ENCODE measurements at regions not wholly inside any gene's neighbourhood (a gene's known extent, or its start where the extent isn't known, plus 50 kb on each side); places are given as distances from the start of the nearest gene placed in this dataset.
"Not testable (repeated sequence)": the region's sequence is repeated elsewhere in the genome, so short reads cannot be mapped to it uniquely, and the experiment has no call there.

DNA sequence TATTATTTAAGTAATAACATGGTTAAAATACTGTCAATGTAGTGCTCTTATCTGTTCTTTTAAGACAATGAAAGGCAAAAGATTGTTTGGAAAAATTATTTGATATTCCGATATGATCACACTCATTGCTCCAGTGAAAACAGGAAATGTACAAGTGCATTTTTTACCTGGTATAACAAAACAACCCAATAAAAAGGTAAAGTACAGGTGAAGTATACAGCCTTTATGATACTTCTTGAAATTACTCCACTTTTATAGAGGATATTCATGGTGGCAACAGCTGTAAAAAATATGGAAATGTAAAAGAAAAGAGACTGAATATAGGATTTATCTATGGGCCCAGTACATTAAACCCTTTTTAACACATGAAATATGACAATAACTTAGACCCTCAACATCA lies 298.6 kb upstream of the HNRNPA3 start:
- ChIA-PET CTCF (no interaction called here), POLR2A (no interaction called here)
- Histone ChIP-seq H3K4me3 (ENCODE audit: low read depth, low read length) (no peak overlapping the region), H3K36me3 (ENCODE audit: control insufficient read depth, insufficient read depth, low read length) (no peaks in the 10 kb centered on the region), H3K27me3 (ENCODE audit: control insufficient read depth, insufficient read depth, low read length) (no peaks in the 10 kb centered on the region)
- TF ChIP-seq, protein P1, sequence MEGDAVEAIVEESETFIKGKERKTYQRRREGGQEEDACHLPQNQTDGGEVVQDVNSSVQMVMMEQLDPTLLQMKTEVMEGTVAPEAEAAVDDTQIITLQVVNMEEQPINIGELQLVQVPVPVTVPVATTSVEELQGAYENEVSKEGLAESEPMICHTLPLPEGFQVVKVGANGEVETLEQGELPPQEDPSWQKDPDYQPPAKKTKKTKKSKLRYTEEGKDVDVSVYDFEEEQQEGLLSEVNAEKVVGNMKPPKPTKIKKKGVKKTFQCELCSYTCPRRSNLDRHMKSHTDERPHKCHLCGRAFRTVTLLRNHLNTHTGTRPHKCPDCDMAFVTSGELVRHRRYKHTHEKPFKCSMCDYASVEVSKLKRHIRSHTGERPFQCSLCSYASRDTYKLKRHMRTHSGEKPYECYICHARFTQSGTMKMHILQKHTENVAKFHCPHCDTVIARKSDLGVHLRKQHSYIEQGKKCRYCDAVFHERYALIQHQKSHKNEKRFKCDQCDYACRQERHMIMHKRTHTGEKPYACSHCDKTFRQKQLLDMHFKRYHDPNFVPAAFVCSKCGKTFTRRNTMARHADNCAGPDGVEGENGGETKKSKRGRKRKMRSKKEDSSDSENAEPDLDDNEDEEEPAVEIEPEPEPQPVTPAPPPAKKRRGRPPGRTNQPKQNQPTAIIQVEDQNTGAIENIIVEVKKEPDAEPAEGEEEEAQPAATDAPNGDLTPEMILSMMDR (IDR thresholded peaks at IDR 0.05; ENCODE audit: insufficient read depth, low read depth, low read length) = no peak
- DNase-seq (ENCODE audit: low read depth) = no peak

DNA sequence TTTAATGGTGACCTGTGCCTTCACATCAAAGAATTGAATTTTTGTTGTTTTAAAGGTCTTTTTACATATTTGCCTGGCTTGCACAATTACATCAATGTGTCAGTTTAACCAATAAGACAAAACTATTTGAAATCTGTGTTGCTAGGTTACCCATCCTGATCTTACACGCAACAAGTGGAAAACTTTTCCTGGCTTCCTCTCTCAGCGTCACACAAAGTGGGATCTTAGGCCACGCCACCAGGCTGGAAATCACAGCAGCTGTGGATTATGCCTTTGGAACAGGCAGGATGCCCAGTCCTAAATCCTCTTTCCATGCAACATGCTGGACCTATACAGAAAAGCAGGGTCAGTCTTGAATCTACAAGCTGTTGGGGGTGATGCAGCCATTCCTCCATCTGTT lies 298.2 kb upstream of the HNRNPA3 start:
- POLR2A ChIA-PET = no interaction called here
- TF ChIP-seq, protein P1 (IDR thresholded peaks at IDR 0.05; ENCODE audit: insufficient read depth, low read depth, low read length) = no peak
- no peaks in the 10 kb centered on the region for H3K36me3 ChIP-seq (ENCODE audit: control insufficient read depth, insufficient read depth, low read length)
- H3K4me3 ChIP-seq (ENCODE audit: low read depth, low read length) = no peak overlapping the region
- CTCF ChIA-PET = no interaction called here
- H3K27me3 ChIP-seq (ENCODE audit: control insufficient read depth, insufficient read depth, low read length) = no peaks in the 10 kb centered on the region
- no peak for DNase-seq (ENCODE audit: low read depth)

DNA sequence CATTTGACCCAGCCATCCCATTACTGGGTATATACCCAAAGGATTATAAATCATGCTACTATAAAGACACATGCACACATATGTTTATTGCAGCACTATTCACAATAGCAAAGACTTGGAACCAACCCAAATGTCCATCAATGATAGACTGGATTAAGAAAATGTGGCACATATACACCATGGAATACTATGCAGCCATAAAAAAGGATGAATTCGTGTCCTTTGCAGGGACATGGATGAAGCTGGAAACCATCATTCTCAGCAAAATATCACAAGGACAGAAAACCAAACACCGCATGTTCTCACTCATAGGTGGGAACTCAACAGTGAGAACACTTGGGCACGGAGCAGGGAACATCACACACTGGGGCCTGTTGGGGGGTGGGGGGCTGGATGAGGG lies 290.0 kb upstream of the HNRNPA3 start:
- POLR2A ChIA-PET; CTCF ChIA-PET; H3K27me3 ChIP-seq (ENCODE audit: control insufficient read depth, insufficient read depth, low read length); H3K4me3 ChIP-seq (ENCODE audit: low read depth, low read length); DNase-seq (ENCODE audit: low read depth); H3K36me3 ChIP-seq (ENCODE audit: control insufficient read depth, insufficient read depth, low read length): not testable (repeated sequence)

- ChIA-PET POLR2A (no interaction called here), CTCF (no interaction called here)
- no peaks in the 10 kb centered on the region for H3K27me3 ChIP-seq (ENCODE audit: control insufficient read depth, insufficient read depth, low read length)
- TF ChIP-seq, protein P1 (IDR thresholded peaks at IDR 0.05; ENCODE audit: insufficient read depth, low read depth, low read length) = no peak
- no peaks in the 10 kb centered on the region for H3K36me3 ChIP-seq (ENCODE audit: control insufficient read depth, insufficient read depth, low read length)
- no peak for DNase-seq (ENCODE audit: low read depth)
- no peak overlapping the region for H3K4me3 ChIP-seq (ENCODE audit: low read depth, low read length)
Observed at GRCh38 chr2:176923205-176923604, 289.4 kb upstream of the HNRNPA3 start.

GRCh38 chr2:176924909-176925534 lies 287.6 kb upstream of the HNRNPA3 start:
- TF ChIP-seq, protein P1 (IDR thresholded peaks at IDR 0.05; ENCODE audit: insufficient read depth, low read depth, low read length) = no peak
- ChIA-PET POLR2A (no interaction called here), CTCF (no interaction called here)
- H3K36me3 ChIP-seq (ENCODE audit: control insufficient read depth, insufficient read depth, low read length) = no peaks in the 10 kb centered on the region
- no peak for DNase-seq (ENCODE audit: low read depth)
- no peak overlapping the region for H3K4me3 ChIP-seq (ENCODE audit: low read depth, low read length)
- no peaks in the 10 kb centered on the region for H3K27me3 ChIP-seq (ENCODE audit: control insufficient read depth, insufficient read depth, low read length)

GRCh38 chr2:176926453-176926852 lies 286.1 kb upstream of the HNRNPA3 start:
- H3K27me3 ChIP-seq (ENCODE audit: control insufficient read depth, insufficient read depth, low read length) = no peaks in the 10 kb centered on the region
- no peaks in the 10 kb centered on the region for H3K36me3 ChIP-seq (ENCODE audit: control insufficient read depth, insufficient read depth, low read length)
- DNase-seq (ENCODE audit: low read depth) = no peak
- CTCF ChIA-PET = no interaction called here
- POLR2A ChIA-PET = no interaction called here
- TF ChIP-seq, protein P1 (IDR thresholded peaks at IDR 0.05; ENCODE audit: insufficient read depth, low read depth, low read length) = no peak
- no peak overlapping the region for H3K4me3 ChIP-seq (ENCODE audit: low read depth, low read length)

- H3K36me3 ChIP-seq (ENCODE audit: control insufficient read depth, insufficient read depth, low read length); DNase-seq (ENCODE audit: low read depth); H3K27me3 ChIP-seq (ENCODE audit: control insufficient read depth, insufficient read depth, low read length); H3K4me3 ChIP-seq (ENCODE audit: low read depth, low read length); CTCF ChIA-PET; POLR2A ChIA-PET: not testable (repeated sequence)
Observed at GRCh38 chr2:176929387-176929786, 283.2 kb upstream of the HNRNPA3 start.
